Gastroesophageal sphincter (tissue), 4 donors: ENCODE measurements at regions not wholly inside any gene's neighbourhood (a gene's known extent, or its start where the extent isn't known, plus 50 kb on each side); places are given as distances from the start of the nearest gene placed in this dataset.
"Not testable (repeated sequence)": the region's sequence is repeated elsewhere in the genome, so short reads cannot be mapped to it uniquely, and the experiment has no call there.

Experiments used
- ATAC-seq: fragments of 150-250 bp; one replicate; pipeline ENCODE4 v1.9.1; 2016; ENCODE audit warnings: mild to moderate bottlenecking, moderate library complexity
- H3K27ac ChIP-seq, 4 donors: fragments of 200-600 bp; sonication (generic) in 3 of 4; 1 replicate in 3 of 4; 2 replicates in 1 of 4; pipeline ENCODE4 v1.5.1; 2016 to 2019
- H3K27me3 ChIP-seq: fragments of 200-600 bp; sonication (generic); one replicate; pipeline ENCODE4 v1.5.1; 2019
- H3K36me3 ChIP-seq, 2 donors: fragments of 200-600 bp; sonication (generic); one replicate each; pipeline ENCODE4 v1.5.1; 2019; ENCODE audit warnings: control low read depth in 1 of 2
- H3K4me1 ChIP-seq, 3 donors: fragments of 200-600 bp; sonication (generic); 1 replicate in 2 of 3; 2 replicates in 1 of 3; pipeline ENCODE4 v1.5.1; 2016 to 2019; ENCODE audit warnings: control low read depth in 2 of 3
- H3K4me3 ChIP-seq, 2 donors: fragments of 200-600 bp; sonication (generic); one replicate each; pipeline ENCODE4 v1.5.1; 2019; ENCODE audit warnings: mild to moderate bottlenecking in 1 of 2, moderate library complexity in 1 of 2
- H3K9me3 ChIP-seq, 3 donors: fragments of 200-600 bp; sonication (generic); one replicate each; pipeline ENCODE4 v1.5.1; 2017 to 2019; ENCODE audit warnings: control low read depth in 2 of 3
- CTCF ChIP-seq, 4 experiments: fragments of 200-600 bp in 2 of 4; fragments of 450-650 bp in 2 of 4; sonication (generic) in 1 of 4; IDR thresholded peaks; one replicate each; pipeline ENCODE4 v1.5.1; 2017 to 2019; ENCODE audit warnings: antibody characterized with exemption in 4 of 4, mild to moderate bottlenecking in 2 of 4, moderate library complexity in 2 of 4
- EP300 ChIP-seq: sonication (generic); formaldehyde crosslinking; IDR thresholded peaks from one replicate; pipeline ENCODE4 v1.6.1; 2017; ENCODE audit warnings: antibody characterized with exemption, mild to moderate bottlenecking
- POLR2A ChIP-seq, 2 donors: fragments of 450-650 bp; IDR thresholded peaks; one replicate each; pipeline ENCODE4 v1.6.1; 2017; ENCODE audit warnings: antibody characterized with exemption in 2 of 2, mild to moderate bottlenecking in 2 of 2, moderate library complexity in 1 of 2
- POLR2AphosphoS5 ChIP-seq: sonication (generic); formaldehyde crosslinking; IDR thresholded peaks from one replicate; pipeline ENCODE4 v1.6.1; 2017; ENCODE audit warnings: antibody characterized with exemption
- WGBS, 2 donors: methylation state at CpG; one replicate each; pipeline ENCODE4 v1.1.5; 2018; ENCODE audit warnings: low coverage in 1 of 2; 5-methylcytosine and 5-hydroxymethylcytosine counted together
- small RNA-seq, 4 donors: library from RNA; depleted of rRNA; stranded (forward); fragments of <200 nt; gene quantifications; one replicate each; pipeline ENCODE3, GENCODE V24; 2016

GRCh38 chr3:75610773-75611172 lies 53.4 kb upstream of the FRG2C start:
- H3K36me3 ChIP-seq: no peaks in the 10 kb centered on the region
- no peaks in the 10 kb centered on the region for H3K9me3 ChIP-seq
- no peak overlapping the region for H3K4me3 ChIP-seq
- TF ChIP-seq CTCF (IDR thresholded peaks at IDR 0.05) (no peak), POLR2A (IDR thresholded peaks at IDR 0.05) (no peak), POLR2AphosphoS5 (no peak), EP300 (no peak)
- H3K4me1 ChIP-seq: no peaks in the 10 kb centered on the region
- no peak for ATAC-seq
- 72 to 73% methylated on average over 2 of the region's 2 CpGs for WGBS, 2 donors
- H3K27ac ChIP-seq: no peak overlapping the region
- H3K27me3 ChIP-seq: peaks cover 35% of the 10 kb centered on the region

- H3K9me3 ChIP-seq, H3K27ac ChIP-seq: not testable (repeated sequence)
Observed at GRCh38 chr3:75611724-75612460, 52.2 kb upstream of the FRG2C start.

More at GRCh38 chr3:75611724-75612460, 52.2 kb upstream of the FRG2C start:
- not testable (repeated sequence) for ATAC-seq, H3K4me3 ChIP-seq, H3K36me3 ChIP-seq, H3K4me1 ChIP-seq
- WGBS, 2 donors: 60 to 71% methylated on average over 7 to 14 of the region's 25 CpGs
- H3K27me3 ChIP-seq: peaks cover 35% of the 10 kb centered on the region

Small RNAs in the stretch of these regions (small RNA-seq; reads per million reads assigned to genes)
- gene AC139453.1: 0 reads per million in 4 donors
- 0 reads per million in 4 donors for gene LSP1P2
- gene MIR4444-2: 0 reads per million in 4 donors
- 0 reads per million in 4 donors for gene RN7SL294P
- 0 reads per million in 4 donors for gene SNRPCP10
